ENCODE measurements at regions not wholly inside any gene's neighbourhood (a gene's known extent, or its start where the extent isn't known, plus 50 kb on each side); places are given as distances from the start of the nearest gene placed in this dataset.

DNA sequence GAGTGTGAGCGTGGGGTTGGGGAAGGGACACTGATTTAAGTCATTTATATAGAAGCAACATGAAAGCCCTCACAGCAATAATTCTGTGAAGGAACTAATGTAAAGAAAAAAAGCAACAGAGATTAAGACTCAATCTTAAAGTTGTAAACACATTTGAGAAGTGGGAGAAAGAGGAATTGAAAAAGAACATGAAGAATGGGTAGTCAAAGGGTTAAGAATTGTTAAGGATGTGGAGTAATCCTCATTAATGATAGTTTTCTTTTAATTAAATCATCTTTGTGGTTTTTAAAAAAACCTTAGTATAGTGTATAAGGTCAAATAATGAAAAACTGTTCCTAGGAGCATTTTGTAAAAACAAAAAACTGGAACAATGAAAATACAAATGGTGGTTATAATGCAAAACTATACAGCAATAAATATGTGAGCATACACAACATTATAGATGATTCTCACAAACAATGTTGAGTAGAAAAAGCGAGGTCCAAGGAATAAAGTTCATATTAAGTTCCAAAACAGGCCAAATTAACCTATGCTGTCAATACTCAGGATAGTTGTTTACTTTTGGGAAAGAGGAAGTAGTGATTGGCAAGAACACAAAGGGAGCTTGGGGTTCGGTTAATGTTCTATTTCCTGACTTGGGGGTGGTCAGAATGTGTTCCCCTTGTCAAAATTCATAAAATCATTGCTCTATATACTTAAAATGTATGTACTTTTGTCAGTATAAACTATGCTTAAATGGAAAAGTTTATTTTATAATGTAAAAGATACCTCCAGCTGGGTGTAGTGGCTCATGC is 120.4 kb upstream of the ATF7IP start:
- no peak for TF ChIP-seq EZH2 (IDR thresholded peaks at IDR 0.05; ENCODE audit: borderline replicate concordance, low read depth, low read length, poor library complexity, severe bottlenecking)
- TF ChIP-seq, protein P1, sequence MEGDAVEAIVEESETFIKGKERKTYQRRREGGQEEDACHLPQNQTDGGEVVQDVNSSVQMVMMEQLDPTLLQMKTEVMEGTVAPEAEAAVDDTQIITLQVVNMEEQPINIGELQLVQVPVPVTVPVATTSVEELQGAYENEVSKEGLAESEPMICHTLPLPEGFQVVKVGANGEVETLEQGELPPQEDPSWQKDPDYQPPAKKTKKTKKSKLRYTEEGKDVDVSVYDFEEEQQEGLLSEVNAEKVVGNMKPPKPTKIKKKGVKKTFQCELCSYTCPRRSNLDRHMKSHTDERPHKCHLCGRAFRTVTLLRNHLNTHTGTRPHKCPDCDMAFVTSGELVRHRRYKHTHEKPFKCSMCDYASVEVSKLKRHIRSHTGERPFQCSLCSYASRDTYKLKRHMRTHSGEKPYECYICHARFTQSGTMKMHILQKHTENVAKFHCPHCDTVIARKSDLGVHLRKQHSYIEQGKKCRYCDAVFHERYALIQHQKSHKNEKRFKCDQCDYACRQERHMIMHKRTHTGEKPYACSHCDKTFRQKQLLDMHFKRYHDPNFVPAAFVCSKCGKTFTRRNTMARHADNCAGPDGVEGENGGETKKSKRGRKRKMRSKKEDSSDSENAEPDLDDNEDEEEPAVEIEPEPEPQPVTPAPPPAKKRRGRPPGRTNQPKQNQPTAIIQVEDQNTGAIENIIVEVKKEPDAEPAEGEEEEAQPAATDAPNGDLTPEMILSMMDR (conservative IDR thresholded peaks at IDR 0.05; ENCODE audit: low read depth, low read length): no peak

All from A673 (cell line).